ENCODE measurements at regions not wholly inside any gene's neighbourhood (a gene's known extent, or its start where the extent isn't known, plus 50 kb on each side); places are given as distances from the start of the nearest gene placed in this dataset.
"Not testable (repeated sequence)": the region's sequence is repeated elsewhere in the genome, so short reads cannot be mapped to it uniquely, and the experiment has no call there.

DNA sequence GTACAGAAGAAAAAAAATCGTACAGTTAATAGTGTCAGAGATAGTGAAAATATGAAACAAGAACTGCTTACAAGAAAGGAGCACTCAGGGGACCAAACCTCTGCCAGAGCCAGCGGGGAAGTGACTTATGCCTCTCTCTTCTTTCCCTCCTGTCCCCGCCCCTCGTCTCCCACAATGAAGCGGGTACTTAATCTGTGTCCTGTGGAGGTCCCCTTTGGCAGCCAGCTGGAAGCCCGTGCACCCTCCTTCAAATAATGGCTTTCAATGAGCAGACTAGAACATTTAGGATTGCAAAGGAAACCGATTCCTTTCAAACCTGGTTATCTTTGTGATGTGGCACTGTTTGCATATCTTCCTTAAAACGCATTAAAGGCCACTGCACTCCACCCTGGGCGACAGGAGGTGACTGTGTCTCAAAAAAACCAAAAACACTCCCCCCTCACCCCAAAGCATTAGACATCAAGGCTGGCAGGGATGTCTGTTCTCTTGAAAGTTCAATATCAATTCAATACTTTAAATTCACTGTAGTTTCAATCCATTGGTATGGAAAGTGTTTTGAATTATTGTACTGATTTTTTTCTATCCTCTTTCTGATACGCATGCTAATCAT is 51.7 kb downstream of the PPIAL4C start:
- DNase-seq: not testable (repeated sequence)

DNA sequence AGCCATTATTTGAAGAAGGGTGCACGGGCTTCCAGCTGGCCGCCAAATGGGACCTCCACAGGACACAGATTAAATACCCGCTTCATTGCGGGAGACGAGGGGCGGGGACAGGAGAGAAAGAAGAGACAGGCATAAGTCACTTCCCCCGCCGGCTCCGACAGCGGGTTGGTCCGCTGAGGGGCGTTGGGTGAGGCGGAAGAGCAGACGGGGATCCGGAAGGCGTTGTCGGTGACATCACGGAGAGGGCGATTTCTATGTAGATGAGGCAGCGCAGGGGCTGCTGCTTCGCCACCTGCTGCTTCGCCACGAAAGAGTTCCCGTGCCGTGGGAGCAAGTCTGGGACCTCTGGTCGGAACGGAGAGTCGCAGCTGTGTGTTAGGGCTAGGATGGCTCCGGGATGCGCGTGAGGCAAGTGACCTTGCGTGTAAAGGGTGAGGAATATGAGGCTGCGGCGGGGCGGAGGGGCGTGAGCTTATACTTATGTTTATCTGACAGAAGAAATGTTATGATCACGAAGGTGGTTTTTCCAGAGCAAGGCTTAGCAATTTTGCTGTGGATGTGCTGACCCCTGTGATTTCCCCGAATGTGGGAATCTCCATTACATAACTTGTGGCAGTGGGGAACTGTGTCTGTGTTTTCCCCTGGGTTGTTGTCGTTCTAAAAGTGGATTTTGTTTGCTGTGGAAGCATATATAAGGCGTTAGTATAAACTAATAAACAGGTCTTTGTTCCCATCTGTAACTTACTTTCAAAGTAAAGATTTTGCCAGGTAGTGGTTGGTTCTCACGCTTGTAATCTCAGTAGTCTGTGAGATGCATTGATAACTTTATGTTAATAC is 52.9 kb downstream of the PPIAL4C start:
- DNase-seq: peak; percentile 84 to 90 (median 90)

DNA sequence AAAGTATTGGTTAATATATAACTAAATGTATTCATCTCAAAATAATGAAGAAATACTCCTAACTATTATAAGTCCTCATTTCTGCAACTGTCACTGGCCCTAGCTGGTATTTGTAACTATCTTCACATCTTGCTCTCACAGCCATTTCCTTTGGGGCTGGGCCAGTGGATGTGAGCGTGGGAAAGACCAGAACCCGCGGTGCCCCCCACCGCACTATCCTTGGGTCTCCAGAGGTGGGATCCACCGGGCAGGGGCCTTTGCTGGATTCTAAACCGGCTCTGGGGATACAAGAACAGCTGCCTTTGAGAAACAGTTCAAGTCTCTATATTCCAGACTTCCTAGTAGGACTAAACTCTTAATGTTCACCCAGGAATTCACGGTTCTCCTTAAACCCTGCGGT is 54.8 kb downstream of the PPIAL4C start:
- not testable (repeated sequence) for DNase-seq

DNA sequence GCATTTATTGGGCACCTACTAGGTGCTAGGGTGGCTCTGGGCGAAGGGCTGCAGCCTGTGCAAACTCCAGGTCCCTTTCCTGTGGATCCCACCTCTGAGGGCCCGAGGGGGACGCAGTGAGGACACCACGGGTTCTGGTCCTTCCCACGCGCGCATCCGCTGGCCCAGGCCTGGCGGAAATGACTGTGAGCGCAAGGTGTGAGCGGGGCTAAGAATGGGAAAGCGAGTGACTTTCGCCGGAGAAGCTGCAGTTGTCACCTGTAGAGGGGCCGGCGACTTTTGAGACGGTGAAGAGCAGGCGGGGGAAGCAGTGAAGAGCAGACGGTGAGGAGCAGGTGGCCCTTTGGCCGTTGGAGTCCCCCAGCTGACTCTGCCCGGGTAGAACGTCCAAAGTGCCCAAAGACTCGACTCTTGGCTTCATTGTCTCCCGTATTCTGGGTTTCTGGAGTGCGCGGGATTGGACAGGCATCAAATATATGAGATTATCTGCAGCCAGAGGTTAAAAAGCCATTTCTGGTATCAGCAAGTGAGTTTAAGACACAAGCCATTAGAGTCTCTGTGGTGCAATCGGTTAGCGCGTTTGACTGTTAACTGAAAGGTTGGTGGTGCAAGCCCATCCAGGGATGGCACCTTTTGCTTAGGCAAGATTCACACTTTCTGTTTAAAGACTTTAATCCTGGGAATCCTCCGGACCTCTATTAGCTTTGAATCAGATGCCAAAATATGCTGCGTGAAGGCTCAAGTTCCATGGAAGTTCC is 55.4 kb downstream of the PPIAL4C start:
- not testable (repeated sequence) for DNase-seq

DNA sequence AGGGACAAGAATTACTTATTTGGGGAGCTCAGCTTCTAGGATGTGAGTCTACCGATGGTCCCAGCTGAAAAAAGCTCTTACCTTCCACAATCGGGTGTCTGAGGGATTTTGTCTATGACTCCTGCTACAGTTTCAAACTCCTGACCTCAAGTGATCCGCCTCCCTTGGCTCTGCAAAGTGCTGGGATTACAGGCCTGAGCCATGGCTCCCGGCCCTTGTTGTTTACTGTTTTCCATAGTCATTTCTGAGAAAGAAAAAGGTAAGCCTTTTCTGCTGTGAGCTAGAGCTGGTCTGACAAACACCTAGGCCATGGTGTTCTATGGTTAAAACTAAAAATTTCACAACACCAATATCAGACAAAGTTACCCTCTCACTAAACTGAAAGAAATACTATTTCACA is 57.5 kb downstream of the PPIAL4C start:
- not testable (repeated sequence) for DNase-seq

DNA sequence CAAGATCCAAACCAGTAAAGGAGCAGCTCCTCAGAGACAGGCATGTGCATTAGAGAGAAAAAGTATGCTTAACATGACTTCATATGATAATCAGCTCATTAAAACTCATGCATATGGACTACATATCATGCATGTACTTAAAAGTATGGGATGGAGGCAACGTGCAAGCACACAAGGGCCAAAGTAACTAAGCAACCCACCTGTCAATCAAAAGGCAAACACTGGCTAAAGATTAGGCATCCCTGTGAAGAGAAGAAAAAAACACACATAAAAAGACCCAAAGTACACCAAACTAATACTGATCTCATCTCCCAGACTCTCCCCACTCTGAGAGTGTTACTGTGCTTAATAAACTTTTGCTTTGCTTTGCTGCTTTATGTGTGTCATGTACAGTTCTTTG is 61.2 kb downstream of the PPIAL4C start:
- DNase-seq: not testable (repeated sequence)

DNA sequence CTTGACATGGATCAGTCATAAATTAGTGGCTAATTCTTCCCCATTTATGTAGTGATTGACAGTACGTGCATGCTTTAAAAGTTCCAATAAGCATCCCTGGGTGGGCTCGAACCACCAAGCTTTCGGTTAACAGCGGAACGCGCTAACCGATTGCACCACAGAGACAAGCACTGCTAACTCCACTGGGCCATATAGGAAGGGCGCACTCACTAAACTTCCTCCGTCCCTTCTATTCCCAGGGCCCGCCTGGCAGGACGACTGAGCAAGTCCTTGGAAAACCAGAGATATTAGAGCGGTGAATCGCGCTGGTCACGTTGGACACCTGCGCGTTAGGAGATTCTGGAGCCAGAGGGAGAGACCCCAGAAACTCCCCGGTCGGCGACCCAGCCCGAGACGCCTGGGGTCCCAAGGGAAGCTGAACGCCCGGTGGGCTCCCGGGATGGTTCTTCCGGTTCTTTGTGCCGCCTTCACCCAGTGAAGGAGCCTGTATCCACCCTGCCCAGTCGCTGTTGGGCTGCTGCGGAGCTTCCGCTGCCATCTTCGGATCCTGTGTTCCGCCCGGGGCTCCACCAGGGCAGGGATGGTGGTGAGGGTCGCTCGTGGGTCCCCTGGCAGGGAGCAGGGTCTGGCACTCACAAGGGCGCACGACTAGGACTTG is 62.8 kb downstream of the PPIAL4C start:
- peak in 1 of 3 donors; percentile 3 for DNase-seq

DNA sequence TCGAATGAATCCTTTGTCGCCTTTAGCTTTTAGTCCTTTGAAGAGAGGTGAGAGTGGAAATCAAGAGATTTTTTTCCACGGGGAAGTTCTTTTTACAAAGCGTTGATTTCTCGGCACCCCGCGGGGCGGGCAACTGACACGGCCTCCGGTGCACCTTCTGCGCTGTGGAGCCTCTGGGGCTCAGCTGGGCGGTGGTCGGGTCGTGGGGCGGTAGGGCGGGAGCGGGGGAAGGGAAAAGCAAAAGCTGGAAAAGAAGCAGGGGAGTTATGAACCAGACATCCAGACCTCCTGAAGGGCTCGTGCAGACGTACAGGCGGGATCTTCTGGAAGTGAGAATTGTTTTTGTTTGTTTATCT is 63.3 kb downstream of the PPIAL4C start:
- peak in 1 of 3 donors; percentile 4 for DNase-seq

DNA sequence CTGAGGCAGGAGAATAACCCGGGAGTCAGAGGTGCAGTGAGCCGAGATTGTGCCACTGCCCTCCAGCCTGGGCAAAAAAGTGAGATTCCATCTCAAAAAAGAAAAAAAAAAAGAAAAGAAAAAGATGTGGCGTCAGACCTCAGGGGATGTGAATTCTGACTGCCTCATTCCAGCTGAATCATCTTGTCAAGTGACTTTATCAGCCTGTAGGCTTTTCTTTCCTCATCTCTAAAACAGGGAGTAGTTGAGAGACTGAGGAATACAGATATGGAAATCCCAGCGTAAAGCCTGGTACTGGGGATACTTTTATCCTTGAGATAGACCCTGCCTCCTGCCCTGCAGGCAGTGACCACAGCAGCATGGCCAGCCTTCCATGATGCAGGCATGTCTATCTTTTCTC is 74.1 kb downstream of the PPIAL4C start:
- not testable (repeated sequence) for DNase-seq

DNA sequence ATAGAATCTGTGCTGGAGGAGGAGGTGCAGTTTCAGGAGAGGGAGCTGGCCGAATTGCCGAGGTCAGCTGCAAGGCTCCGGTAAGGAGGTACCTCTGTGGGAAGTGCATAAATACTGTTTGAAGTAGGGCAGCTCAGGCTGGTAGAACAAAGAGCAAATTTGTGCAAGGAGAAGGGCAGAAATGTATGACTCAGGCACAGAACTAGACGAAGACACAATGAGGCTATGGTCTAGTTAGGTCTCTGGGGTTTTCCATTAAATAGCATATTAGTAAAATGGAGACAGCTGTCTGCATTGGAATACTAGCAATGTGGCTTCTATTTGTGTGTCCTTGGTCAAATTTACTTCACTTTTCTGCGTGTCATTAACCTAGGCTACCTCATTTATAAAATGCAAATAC is 74.5 kb downstream of the PPIAL4C start:
- DNase-seq: not testable (repeated sequence)

DNA sequence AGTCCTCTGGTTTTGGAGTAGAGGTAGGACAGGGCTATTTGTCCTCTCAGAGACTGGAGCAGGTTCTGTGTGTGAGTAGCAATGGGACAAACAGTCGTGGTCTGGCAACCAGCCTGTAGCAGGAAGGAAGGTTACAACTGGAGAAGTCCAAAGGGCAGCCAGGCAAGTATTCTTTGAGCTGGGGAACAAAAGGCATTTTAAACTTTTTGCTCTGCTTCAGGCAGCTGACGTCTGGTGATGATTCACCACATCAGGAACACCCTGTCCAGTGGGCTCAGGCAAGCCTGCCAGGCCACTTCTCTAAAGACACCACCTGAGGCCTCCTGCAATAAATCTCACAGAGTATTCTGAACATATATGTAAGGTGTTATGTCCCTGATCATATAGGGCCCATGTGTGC is 81.0 kb downstream of the PPIAL4C start:
- DNase-seq: not testable (repeated sequence)

DNA sequence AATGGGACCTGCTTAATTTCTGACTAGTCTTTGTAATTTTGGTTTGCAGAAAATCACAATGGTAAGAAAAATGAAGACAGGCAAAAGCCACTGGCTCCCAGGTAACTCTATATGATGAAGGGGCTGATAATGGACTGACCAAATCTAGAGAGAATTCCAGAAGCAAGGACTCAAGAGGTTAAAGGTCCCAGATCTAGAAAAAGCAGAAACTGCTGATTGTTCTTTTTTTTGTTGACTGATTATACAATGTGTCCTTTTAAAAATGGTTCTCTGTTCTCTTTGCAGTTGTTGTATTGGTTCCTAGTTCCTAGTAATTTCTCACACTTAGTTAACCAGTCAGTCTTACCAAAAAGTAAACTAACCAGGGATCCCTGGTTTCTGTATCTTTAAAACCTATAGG is 81.4 kb downstream of the PPIAL4C start:
- DNase-seq: not testable (repeated sequence)

DNA sequence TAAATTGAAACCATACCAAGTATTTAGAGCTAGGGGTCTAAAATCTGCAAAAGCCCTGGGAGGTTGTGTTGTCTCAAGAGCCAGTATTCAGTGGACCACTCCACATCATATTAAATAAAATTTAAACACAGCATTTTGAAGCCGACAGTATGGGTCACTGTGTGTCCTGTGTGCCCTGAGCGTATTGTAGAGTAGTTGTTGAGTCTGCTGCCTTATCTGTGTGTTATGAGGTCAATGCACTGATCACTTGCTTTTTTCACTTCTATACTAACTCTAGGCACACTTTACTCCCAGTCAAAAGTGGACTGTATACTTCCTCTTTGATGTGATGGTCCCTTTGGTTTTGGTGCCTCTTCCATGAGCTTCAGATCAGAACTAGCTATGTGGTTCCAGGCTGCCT is 81.9 kb downstream of the PPIAL4C start:
- not testable (repeated sequence) for DNase-seq

DNA sequence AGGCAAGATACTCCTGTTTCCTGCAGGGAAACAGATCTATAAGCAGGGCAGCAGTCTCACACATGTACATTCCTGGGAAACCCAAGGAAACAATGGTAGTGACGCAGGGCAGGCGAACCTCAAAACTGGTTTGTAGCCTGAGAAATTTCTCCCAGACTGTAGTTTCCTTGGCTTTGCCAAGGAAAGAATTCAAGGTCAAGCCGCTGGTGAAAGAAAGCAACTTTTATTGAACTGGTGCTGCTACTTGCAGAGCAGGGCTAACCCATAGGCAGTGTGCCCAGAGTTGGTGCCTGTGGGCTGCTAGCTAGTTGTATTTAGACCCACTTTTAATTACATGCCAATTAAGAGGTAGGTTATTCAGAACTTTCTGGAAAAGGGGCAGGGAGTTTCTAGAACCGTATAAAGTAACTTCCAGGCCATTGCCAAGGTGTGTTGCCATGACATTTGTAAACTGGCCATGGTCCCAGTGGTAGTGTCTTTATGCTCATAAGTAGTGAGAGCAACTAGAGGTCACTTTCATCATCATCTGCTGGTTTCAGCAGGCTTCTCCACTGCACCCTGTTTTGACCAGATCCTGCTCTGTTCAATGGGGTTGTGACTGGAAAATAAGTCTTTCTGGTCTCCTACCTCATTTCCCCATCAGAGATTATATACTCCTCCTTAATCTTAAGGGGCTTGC is 89.7 kb downstream of the PPIAL4C start:
- not testable (repeated sequence) for DNase-seq

DNA sequence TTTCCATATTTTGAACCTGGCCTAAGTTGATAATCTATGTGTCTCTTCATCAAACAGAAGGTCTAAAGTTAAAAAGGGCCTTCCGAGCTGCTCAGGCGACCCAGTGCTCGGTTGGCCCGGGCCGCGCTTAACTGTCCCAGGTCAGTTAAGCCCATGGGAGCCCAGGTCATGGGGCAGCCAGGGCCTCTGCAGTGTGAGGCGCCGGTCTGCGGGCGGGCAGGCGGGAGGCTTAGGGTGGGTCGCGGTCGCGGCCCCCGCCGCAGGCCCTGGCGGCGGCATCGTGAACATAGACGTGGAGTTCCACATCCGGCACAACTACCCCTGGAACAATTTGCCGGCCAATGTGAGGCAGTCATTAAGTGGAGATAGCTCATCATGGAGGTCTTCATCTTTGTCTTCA is 91.3 kb downstream of the PPIAL4C start:
- not testable (repeated sequence) for DNase-seq

DNA sequence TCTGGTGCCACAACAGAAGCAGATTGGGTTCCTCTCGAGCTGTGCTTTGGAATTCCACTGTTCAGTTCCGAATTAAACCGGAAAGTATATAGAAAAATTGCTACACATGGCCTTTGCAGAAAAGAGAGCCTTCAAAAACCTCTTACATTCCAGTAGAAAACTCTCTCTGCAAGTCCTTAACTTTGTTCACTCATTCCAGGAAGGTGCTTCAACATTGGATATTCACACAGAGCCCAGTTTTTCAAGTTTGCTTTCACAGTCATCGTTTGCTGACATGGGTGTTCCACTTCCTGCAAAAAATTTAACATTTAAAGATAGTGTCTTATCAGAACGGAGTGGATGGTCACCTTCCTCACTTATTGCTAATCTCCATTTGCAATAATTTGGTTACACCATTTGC is 93.7 kb downstream of the PPIAL4C start:
- not testable (repeated sequence) for DNase-seq

DNA sequence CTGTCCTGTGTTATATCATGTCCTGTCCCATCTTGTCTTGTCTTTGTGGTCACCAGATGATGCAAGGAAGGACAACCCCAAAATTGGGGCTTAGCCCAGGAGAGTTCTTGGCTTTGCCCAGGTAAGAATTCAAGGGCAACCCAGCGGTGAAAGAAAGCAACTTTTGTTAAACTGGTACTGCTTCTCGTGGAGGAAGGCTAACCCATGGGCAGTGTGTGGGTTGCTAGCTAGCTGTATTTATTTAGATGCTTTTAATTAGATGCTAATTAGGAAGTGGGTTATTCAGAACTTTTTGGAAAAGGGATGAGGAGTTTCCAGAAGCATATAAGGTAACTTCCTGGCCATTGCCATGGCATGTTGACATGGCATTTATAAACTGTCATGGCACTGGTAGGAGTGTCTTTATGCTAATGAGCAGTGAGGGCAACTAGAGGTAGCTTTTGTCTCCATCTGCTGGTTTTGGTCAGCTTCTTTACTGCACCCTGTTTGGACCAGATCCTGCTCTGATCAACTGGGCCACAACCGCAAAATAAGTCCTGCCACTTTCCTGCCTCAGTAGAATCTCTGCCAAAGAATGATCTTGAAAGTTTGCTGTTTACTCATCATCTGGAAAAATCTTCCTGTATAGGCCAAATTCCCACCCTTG is 95.8 kb upstream of the FCGR1A start:
- not testable (repeated sequence) for DNase-seq

DNA sequence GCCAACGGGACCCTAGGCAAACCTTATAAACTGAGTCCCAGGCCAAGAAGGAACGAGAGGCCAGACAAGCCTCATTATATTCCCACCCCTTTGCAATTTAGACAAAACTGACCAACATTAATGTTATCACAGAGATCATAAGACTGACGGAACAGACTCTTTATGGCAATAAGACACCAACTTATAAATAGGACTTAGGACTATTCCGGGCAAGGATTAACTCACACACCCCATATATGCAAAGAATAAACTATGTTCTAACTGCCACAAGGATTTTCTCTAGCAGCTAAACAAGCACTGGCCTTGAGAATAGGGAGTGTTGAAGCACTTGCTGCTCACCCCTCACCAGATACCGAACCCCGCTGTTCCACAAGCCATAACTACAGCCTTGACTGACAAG is 91.1 kb upstream of the FCGR1A start:
- DNase-seq: not testable (repeated sequence)

DNA sequence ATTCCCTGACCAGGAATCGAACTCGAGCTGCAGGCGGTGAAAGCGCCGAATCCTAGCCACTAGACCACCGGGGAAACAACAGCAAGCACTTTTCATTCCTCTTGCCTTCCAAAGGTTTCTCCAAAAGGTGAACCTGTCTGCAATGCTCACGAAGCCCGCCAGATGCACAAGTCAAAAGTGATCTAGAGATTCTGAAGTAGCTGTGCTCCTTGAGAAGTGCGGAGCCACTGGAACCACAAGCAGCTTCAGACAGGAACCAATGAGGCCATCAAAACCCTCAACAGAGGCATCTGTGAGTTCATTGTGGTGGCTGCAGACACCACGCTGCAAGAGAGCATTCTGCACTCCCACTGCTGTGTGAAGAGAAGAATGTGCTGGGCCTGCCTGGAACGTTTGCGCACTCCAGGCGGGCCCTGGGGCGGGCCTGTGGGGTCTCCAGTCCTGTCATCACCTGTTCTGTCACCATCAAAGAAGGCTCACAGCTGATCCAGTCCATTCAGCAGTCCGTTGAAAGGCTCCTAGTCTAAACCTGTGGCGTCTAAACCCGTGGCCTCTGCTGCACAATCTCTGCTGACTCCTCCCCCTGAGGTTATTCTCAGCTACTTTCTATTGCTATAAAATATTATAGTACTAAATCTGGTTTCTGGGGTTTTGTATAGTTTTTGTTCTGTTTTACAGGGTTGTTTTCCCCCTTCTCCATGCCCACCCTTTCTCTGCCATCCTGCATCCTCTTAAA is 89.5 kb upstream of the FCGR1A start:
- DNase-seq: not testable (repeated sequence)

DNA sequence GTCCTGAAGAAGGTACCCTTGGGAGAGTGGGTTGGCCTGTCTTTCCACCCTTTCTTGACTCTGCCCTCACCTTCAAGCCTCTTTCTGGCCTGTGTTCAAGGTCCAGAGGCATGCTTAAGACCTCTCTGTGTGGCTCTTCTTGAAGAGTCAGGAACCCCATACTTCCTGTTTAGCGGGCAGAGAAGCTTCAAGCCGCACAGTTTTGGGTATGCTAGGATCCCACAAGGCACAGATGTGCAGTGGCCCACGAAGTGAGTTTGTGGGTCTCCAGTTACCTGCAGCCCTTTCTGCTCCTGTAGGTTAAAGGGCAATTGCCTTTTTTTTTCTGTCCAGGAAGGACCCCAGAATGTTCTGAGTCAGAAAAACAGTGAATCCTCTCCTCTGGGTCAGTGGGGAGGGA is 87.4 kb upstream of the FCGR1A start:
- DNase-seq: not testable (repeated sequence)

Measured in muscle of back (tissue), 3 donors.